Loucy (cell line): ENCODE measurements at regions not wholly inside any gene's neighbourhood (a gene's known extent, or its start where the extent isn't known, plus 50 kb on each side); places are given as distances from the start of the nearest gene placed in this dataset.

Experiments
- EZH2phosphoT487 ChIP-seq: fragments of 200-600 bp; IDR thresholded peaks from 2 replicates; pipeline ENCODE4 v1.6.1; 2018; ENCODE audit warnings: antibody characterized with exemption, mild to moderate bottlenecking, moderate library complexity, borderline replicate concordance
- TF ChIP-seq, protein P1 (sequence below): fragments of 200-600 bp; sonication (generic); conservative IDR thresholded peaks from 2 replicates; pipeline ENCODE4 v1.5.1; 2014; ENCODE audit warnings: mild to moderate bottlenecking, antibody characterized with exemption, low read length

DNA sequence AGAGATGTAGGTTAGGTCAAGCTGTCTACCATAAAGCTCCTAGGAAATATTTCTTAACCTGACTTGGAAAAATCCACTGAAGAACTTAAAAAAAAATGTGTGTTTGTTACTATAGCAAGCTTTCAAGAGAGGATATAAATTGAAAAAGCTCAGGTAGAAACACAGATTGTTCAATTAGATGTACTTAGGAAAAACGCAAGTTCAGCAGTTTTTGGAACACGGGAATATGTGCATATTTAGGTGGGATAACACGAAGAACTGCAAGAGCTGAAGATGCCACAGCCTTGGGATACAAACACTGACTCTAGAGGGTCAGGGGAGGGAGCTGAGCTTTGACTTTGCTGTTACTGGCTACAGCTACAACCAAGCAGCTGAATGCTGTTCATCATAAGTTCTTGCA, 77.8 kb upstream of the FSHB start:
- TF ChIP-seq, protein P1, sequence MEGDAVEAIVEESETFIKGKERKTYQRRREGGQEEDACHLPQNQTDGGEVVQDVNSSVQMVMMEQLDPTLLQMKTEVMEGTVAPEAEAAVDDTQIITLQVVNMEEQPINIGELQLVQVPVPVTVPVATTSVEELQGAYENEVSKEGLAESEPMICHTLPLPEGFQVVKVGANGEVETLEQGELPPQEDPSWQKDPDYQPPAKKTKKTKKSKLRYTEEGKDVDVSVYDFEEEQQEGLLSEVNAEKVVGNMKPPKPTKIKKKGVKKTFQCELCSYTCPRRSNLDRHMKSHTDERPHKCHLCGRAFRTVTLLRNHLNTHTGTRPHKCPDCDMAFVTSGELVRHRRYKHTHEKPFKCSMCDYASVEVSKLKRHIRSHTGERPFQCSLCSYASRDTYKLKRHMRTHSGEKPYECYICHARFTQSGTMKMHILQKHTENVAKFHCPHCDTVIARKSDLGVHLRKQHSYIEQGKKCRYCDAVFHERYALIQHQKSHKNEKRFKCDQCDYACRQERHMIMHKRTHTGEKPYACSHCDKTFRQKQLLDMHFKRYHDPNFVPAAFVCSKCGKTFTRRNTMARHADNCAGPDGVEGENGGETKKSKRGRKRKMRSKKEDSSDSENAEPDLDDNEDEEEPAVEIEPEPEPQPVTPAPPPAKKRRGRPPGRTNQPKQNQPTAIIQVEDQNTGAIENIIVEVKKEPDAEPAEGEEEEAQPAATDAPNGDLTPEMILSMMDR, result no peak
- no peak for TF ChIP-seq EZH2phosphoT487
